Muscle of leg (tissue), 3 donors: ENCODE measurements at regions not wholly inside any gene's neighbourhood (a gene's known extent, or its start where the extent isn't known, plus 50 kb on each side); places are given as distances from the start of the nearest gene placed in this dataset.
"Not testable (repeated sequence)": the region's sequence is repeated elsewhere in the genome, so short reads cannot be mapped to it uniquely, and the experiment has no call there.

Source experiments
- DNase-seq: peaks from one replicate; pipeline ENCODE4 v3.0.0; 2013
- H3K27ac ChIP-seq: one replicate; pipeline ENCODE4 v1.5.1; 2013; ENCODE audit warnings: mild to moderate bottlenecking, low read length, control low read depth
- H3K27me3 ChIP-seq: one replicate; pipeline ENCODE4 v1.6.1; 2013; ENCODE audit warnings: low read length; ENCODE audit not compliant: control insufficient read depth, insufficient read depth
- H3K36me3 ChIP-seq: one replicate; pipeline ENCODE4 v1.6.1; 2013; ENCODE audit warnings: low read length; ENCODE audit not compliant: control insufficient read depth, insufficient read depth
- H3K4me1 ChIP-seq: one replicate; pipeline ENCODE4 v1.6.1; 2013; ENCODE audit warnings: low read length; ENCODE audit not compliant: control insufficient read depth, insufficient read depth
- H3K4me3 ChIP-seq: one replicate; pipeline ENCODE4 v1.5.1; 2013; ENCODE audit warnings: low read length, control low read depth
- H3K9me3 ChIP-seq: replicated peaks from 2 replicates; pipeline ENCODE4 v1.6.1; 2013; ENCODE audit warnings: low read depth, low read length; ENCODE audit not compliant: control insufficient read depth
- WGBS: methylation state at CpG from one replicate; pipeline ENCODE4 v1.1.5; 2013; ENCODE audit warnings: missing lambda C conversion rate; ENCODE audit not compliant: insufficient coverage; 5-methylcytosine and 5-hydroxymethylcytosine counted together

- no peak for DNase-seq
- H3K36me3 ChIP-seq, result no peaks in the 10 kb centered on the region
- no peaks in the 10 kb centered on the region for H3K9me3 ChIP-seq
- no peak overlapping the region for H3K27ac ChIP-seq
- H3K27me3 ChIP-seq, result no peaks in the 10 kb centered on the region
- no peaks in the 10 kb centered on the region for H3K4me1 ChIP-seq
- WGBS, result no CpG with 5 or more reads among the region's 2 CpGs
- no peak overlapping the region for H3K4me3 ChIP-seq
These were observed 136.5 kb upstream of the NETO1 start for GRCh38 chr18:73004260-73004659.

- Histone ChIP-seq H3K27me3 (no peaks in the 10 kb centered on the region), H3K9me3 (no peaks in the 10 kb centered on the region), H3K4me3 (no peak overlapping the region), H3K27ac (no peak overlapping the region), H3K36me3 (no peaks in the 10 kb centered on the region), H3K4me1 (no peaks in the 10 kb centered on the region)
- DNase-seq, result no peak
These were observed 132.3 kb upstream of the NETO1 start for GRCh38 chr18:72999971-73000607.

GRCh38 chr18:72995558-72995957, 127.8 kb upstream of the NETO1 start:
- Histone ChIP-seq H3K36me3 (no peaks in the 10 kb centered on the region), H3K4me1 (no peaks in the 10 kb centered on the region), H3K27ac (no peak overlapping the region), H3K9me3 (no peaks in the 10 kb centered on the region), H3K4me3 (no peak overlapping the region), H3K27me3 (no peaks in the 10 kb centered on the region)
- 73% methylated on average over 3 of the region's 6 CpGs for WGBS
- no peak for DNase-seq

- DNase-seq, result no peak
- Histone ChIP-seq H3K4me1 (no peaks in the 10 kb centered on the region), H3K27ac (no peak overlapping the region), H3K27me3 (no peaks in the 10 kb centered on the region), H3K9me3 (no peaks in the 10 kb centered on the region), H3K36me3 (no peaks in the 10 kb centered on the region), H3K4me3 (no peak overlapping the region)
- no CpG with 5 or more reads among the region's 3 CpGs for WGBS
These were observed 125.5 kb upstream of the NETO1 start for GRCh38 chr18:72993250-72993649.

GRCh38 chr18:72991379-72991778, 123.6 kb upstream of the NETO1 start:
- Histone ChIP-seq H3K36me3 (no peaks in the 10 kb centered on the region), H3K4me1 (no peaks in the 10 kb centered on the region), H3K27me3 (no peaks in the 10 kb centered on the region), H3K9me3 (no peaks in the 10 kb centered on the region), H3K4me3 (no peak overlapping the region), H3K27ac (no peak overlapping the region)
- DNase-seq, result no peak
- no CpG with 5 or more reads among the region's 1 CpG for WGBS

GRCh38 chr18:72987570-72987969, 119.8 kb upstream of the NETO1 start:
- not testable (repeated sequence) for H3K4me1 ChIP-seq, DNase-seq, H3K9me3 ChIP-seq, H3K27me3 ChIP-seq, H3K4me3 ChIP-seq, H3K27ac ChIP-seq, H3K36me3 ChIP-seq
- whole genome bisulfite sequencing, result 81% methylated on average over 6 of the region's 9 CpGs

- Histone ChIP-seq H3K36me3 (no peaks in the 10 kb centered on the region), H3K27ac (no peak overlapping the region), H3K4me3 (no peak overlapping the region), H3K4me1 (no peaks in the 10 kb centered on the region), H3K27me3 (no peaks in the 10 kb centered on the region), H3K9me3 (no peaks in the 10 kb centered on the region)
- no CpG with 5 or more reads among the region's 1 CpG for WGBS
- DNase-seq, result no peak
These were observed 118.3 kb upstream of the NETO1 start for GRCh38 chr18:72986103-72986502.

- WGBS, result no CpG with 5 or more reads among the region's 2 CpGs
- Histone ChIP-seq H3K9me3 (no peaks in the 10 kb centered on the region), H3K4me3 (no peak overlapping the region), H3K27me3 (no peaks in the 10 kb centered on the region), H3K36me3 (no peaks in the 10 kb centered on the region), H3K4me1 (no peaks in the 10 kb centered on the region), H3K27ac (no peak overlapping the region)
- DNase-seq, result no peak
These were observed 117.9 kb upstream of the NETO1 start for GRCh38 chr18:72985686-72986085.

- DNase-seq, result no peak
- Histone ChIP-seq H3K4me3 (no peak overlapping the region), H3K9me3 (no peaks in the 10 kb centered on the region), H3K36me3 (no peaks in the 10 kb centered on the region), H3K4me1 (no peaks in the 10 kb centered on the region), H3K27me3 (no peaks in the 10 kb centered on the region), H3K27ac (no peak overlapping the region)
- no CpG with 5 or more reads among the region's 2 CpGs for WGBS
These were observed 116.5 kb upstream of the NETO1 start for GRCh38 chr18:72984290-72984689.

GRCh38 chr18:72973841-72974240, 106.1 kb upstream of the NETO1 start:
- H3K36me3 ChIP-seq, result no peaks in the 10 kb centered on the region
- 75% methylated on average over 2 of the region's 2 CpGs for WGBS
- no peak for DNase-seq

GRCh38 chr18:72965616-72966015, 97.8 kb upstream of the NETO1 start:
- Histone ChIP-seq H3K9me3 (peaks cover 21% of the 10 kb centered on the region), H3K4me1 (no peaks in the 10 kb centered on the region), H3K4me3 (no peak overlapping the region), H3K27me3 (no peaks in the 10 kb centered on the region), H3K36me3 (no peaks in the 10 kb centered on the region), H3K27ac (no peak overlapping the region)
- WGBS, result 79% methylated on average over 3 of the region's 9 CpGs
- no peak for DNase-seq

More at GRCh38 chr18:72973841-72974240, 106.1 kb upstream of the NETO1 start:
- H3K4me1 ChIP-seq, result no peaks in the 10 kb centered on the region
- H3K27ac ChIP-seq, result no peak overlapping the region
- no peak overlapping the region for H3K4me3 ChIP-seq
- no peaks in the 10 kb centered on the region for H3K27me3 ChIP-seq
- peaks cover 5% of the 10 kb centered on the region for H3K9me3 ChIP-seq
